H1 (cell line): ENCODE measurements at regions not wholly inside any gene's neighbourhood (a gene's known extent, or its start where the extent isn't known, plus 50 kb on each side); places are given as distances from the start of the nearest gene placed in this dataset.
A peak's percentile ranks its signal among the peaks of the same experiment; 100 is the strongest.

Source experiments
- CTCF ChIA-PET: fragments of 300-600 bp; sonication (Branson Sonifier 250); formaldehyde crosslinking; loops from one replicate; lab custom pipeline; 2021; ENCODE audit not compliant: partially characterized antibody; lab: Charles Lee
- POLR2A ChIA-PET: fragments of 300-600 bp; sonication (Branson Sonifier 250); formaldehyde crosslinking; loops from one replicate; lab custom pipeline; 2021; ENCODE audit warnings: inconsistent platforms; ENCODE audit not compliant: partially characterized antibody; lab: Charles Lee
- DNase-seq, 2 experiments: peaks; one replicate each; pipeline versions ENCODE4 v3.0.0 to v3.0.0-alpha.2; 2010 to 2022; ENCODE audit warnings: low spot score in 2 of 2, low read depth in 1 of 2, mixed read lengths in 1 of 2
- FAIRE-seq: peaks from 2 replicates; lab custom pipeline; 2011; peaks lifted over from hg19 to GRCh38; lab: Jason Lieb, UNC
- H2AFZ ChIP-seq: 2 replicates; pipeline ENCODE4 v1.8.1; 2012; ENCODE audit warnings: low read length, inconsistent platforms
- H2AK5ac ChIP-seq: 2 replicates; pipeline ENCODE4 v1.6.1; 2013; ENCODE audit warnings: low read depth, low read length
- H2BK120ac ChIP-seq: replicated peaks from 2 replicates; pipeline ENCODE3; 2013; ENCODE audit warnings: low read depth, low read length, inconsistent platforms
- H2BK12ac ChIP-seq: 2 replicates; pipeline ENCODE4 v1.6.1; 2013; ENCODE audit warnings: low read depth, low read length
- H2BK15ac ChIP-seq: 2 replicates; pipeline ENCODE4 v1.6.1; 2013; ENCODE audit warnings: low read length
- H2BK20ac ChIP-seq: 2 replicates; pipeline ENCODE4 v1.6.1; 2013; ENCODE audit warnings: low read length
- H2BK5ac ChIP-seq: 2 replicates; pipeline ENCODE4 v1.6.1; 2013; ENCODE audit warnings: low read depth, low read length
- H3K14ac ChIP-seq: 2 replicates; pipeline ENCODE4 v1.6.1; 2013; ENCODE audit warnings: inconsistent platforms; ENCODE audit not compliant: insufficient read length
- H3K18ac ChIP-seq: 2 replicates; pipeline ENCODE4 v1.6.1; 2013; ENCODE audit warnings: low read length; ENCODE audit errors: extremely low read depth
- H3K23ac ChIP-seq: 2 replicates; pipeline ENCODE4 v1.6.1; 2013; ENCODE audit warnings: inconsistent platforms; ENCODE audit not compliant: insufficient read length
- H3K23me2 ChIP-seq: 2 replicates; pipeline ENCODE4 v1.6.1; 2013; ENCODE audit warnings: low read depth, low read length
- H3K27ac ChIP-seq: 2 replicates; pipeline ENCODE4 v1.6.1; 2011; ENCODE audit warnings: low read depth, low read length, inconsistent platforms
- H3K27me3 ChIP-seq, 4 experiments: replicated peaks in 1 of 4; 1 replicate in 1 of 4; 2 replicates in 3 of 4; pipeline versions ENCODE4 v1.6.1 to v1.8.1; 2011 to 2013; ENCODE audit warnings: low read length in 3 of 4, mild to moderate bottlenecking in 3 of 4, inconsistent platforms in 2 of 4, mixed read lengths in 2 of 4, moderate library complexity in 1 of 4; ENCODE audit not compliant: control insufficient read depth in 3 of 4, insufficient read depth in 3 of 4; ENCODE audit errors: extremely low read depth in 1 of 4
- H3K36me3 ChIP-seq, 4 experiments: 2 replicates each; pipeline versions ENCODE4 v1.6.1 to v1.8.1; 2011 to 2013; ENCODE audit warnings: mild to moderate bottlenecking in 4 of 4, low read length in 3 of 4, moderate library complexity in 2 of 4, control low read depth in 1 of 4, inconsistent platforms in 1 of 4; ENCODE audit not compliant: insufficient read depth in 4 of 4, control insufficient read depth in 2 of 4
- H3K4ac ChIP-seq: replicated peaks from 2 replicates; pipeline ENCODE3; 2013; ENCODE audit warnings: low read length, low read depth, mixed read lengths, inconsistent platforms; ENCODE audit not compliant: insufficient read length
- H3K4me1 ChIP-seq, 4 experiments: replicated peaks in 1 of 4; 1 replicate in 1 of 4; 2 replicates in 3 of 4; pipeline versions ENCODE4 v1.6.1 to v1.8.1; 2011 to 2013; ENCODE audit warnings: low read length in 3 of 4, inconsistent platforms in 2 of 4, mixed read lengths in 1 of 4; ENCODE audit not compliant: insufficient read depth in 4 of 4, control insufficient read depth in 3 of 4
- H3K4me2 ChIP-seq, 2 experiments: 2 replicates each; pipeline versions ENCODE4 v1.6.1 to v1.8.1; 2011 to 2013; ENCODE audit warnings: low read depth in 2 of 2, low read length in 2 of 2, control low read depth in 1 of 2, inconsistent platforms in 1 of 2, mild to moderate bottlenecking in 1 of 2; ENCODE audit not compliant: insufficient read depth in 1 of 2
- H3K4me3 ChIP-seq, 4 experiments: fragments of 200-600, 300-600 bp in 1 of 4; sonication (generic), shearing (Covaris generic), sonication (Bioruptor Twin) in 1 of 4; 2 replicates each; pipeline versions ENCODE4 v1.5.1 to v1.8.1; 2011 to 2016; ENCODE audit warnings: low read length in 4 of 4, low read depth in 3 of 4, control low read depth in 2 of 4, inconsistent platforms in 2 of 4, mild to moderate bottlenecking in 2 of 4, mixed read lengths in 1 of 4, moderate library complexity in 1 of 4; ENCODE audit not compliant: insufficient read depth in 2 of 4; ENCODE audit errors: extremely low read depth in 1 of 4
- H3K56ac ChIP-seq: replicated peaks from 2 replicates; pipeline ENCODE3; 2013; ENCODE audit warnings: low read depth, mild to moderate bottlenecking, mixed read lengths, low read length, inconsistent platforms; ENCODE audit not compliant: insufficient read length
- H3K79me1 ChIP-seq: 2 replicates; pipeline ENCODE4 v1.6.1; 2013; ENCODE audit warnings: low read depth, low read length, control low read depth
- H3K79me2 ChIP-seq, 2 experiments: 2 replicates each; pipeline versions ENCODE4 v1.6.1 to v1.8.1; 2012 to 2013; ENCODE audit warnings: low read length in 2 of 2, mild to moderate bottlenecking in 2 of 2, inconsistent platforms in 1 of 2; ENCODE audit not compliant: insufficient read depth in 2 of 2, control insufficient read depth in 1 of 2
- H3K9ac ChIP-seq, 4 experiments: replicated peaks in 1 of 4; 1 replicate in 1 of 4; 2 replicates in 3 of 4; pipeline versions ENCODE4 v1.6.1 to v1.8.1; 2011 to 2013; ENCODE audit warnings: low read depth in 3 of 4, low read length in 3 of 4, control low read depth in 2 of 4, mild to moderate bottlenecking in 2 of 4, moderate library complexity in 2 of 4, inconsistent platforms in 1 of 4; ENCODE audit errors: extremely low read depth in 1 of 4
- H3K9me3 ChIP-seq, 2 experiments: 2 replicates each; pipeline versions ENCODE4 v1.6.1 to v1.8.1; 2012 to 2013; ENCODE audit warnings: mild to moderate bottlenecking in 2 of 2, moderate library complexity in 2 of 2, control low read depth in 1 of 2, inconsistent platforms in 1 of 2, low read depth in 1 of 2, low read length in 1 of 2, mixed read lengths in 1 of 2; ENCODE audit not compliant: insufficient read depth in 2 of 2
- H4K20me1 ChIP-seq, 2 experiments: replicated peaks in 1 of 2; 2 replicates each; pipeline versions ENCODE3 to v1.8.1; 2011 to 2013; ENCODE audit warnings: inconsistent platforms in 2 of 2, low read length in 2 of 2, mild to moderate bottlenecking in 1 of 2; ENCODE audit not compliant: insufficient read depth in 2 of 2, control insufficient read depth in 1 of 2
- H4K5ac ChIP-seq: 2 replicates; pipeline ENCODE4 v1.6.1; 2013; ENCODE audit warnings: low read length, low read depth, mixed read lengths, inconsistent platforms; ENCODE audit not compliant: insufficient read length
- H4K8ac ChIP-seq: 2 replicates; pipeline ENCODE4 v1.8.0; 2013; ENCODE audit warnings: mild to moderate bottlenecking, moderate library complexity, low read length, inconsistent platforms; ENCODE audit not compliant: insufficient read depth; ENCODE audit errors: extremely low read depth
- H4K91ac ChIP-seq: replicated peaks from 2 replicates; pipeline ENCODE3; 2013; ENCODE audit warnings: low read length, mixed read lengths, inconsistent platforms; ENCODE audit not compliant: insufficient read length
- BRCA1 ChIP-seq: IDR thresholded peaks from 2 replicates; pipeline ENCODE4 v1.6.1; 2012; ENCODE audit warnings: low read depth, low read length, improper control_type of control experiment
- CBX8 ChIP-seq: fragments of 300-800, 300-1000 bp; sonication (generic); IDR thresholded peaks from 2 replicates; pipeline ENCODE4 v1.7.1; 2016; ENCODE audit warnings: low read depth, low read length, borderline replicate concordance
- CREB1 ChIP-seq: IDR thresholded peaks from 2 replicates; pipeline ENCODE4 v1.6.1; 2012; ENCODE audit warnings: inconsistent platforms
- HDAC2 ChIP-seq, 2 experiments: fragments of 300-600 bp in 1 of 2; sonication (generic) in 1 of 2; IDR thresholded peaks; 2 replicates each; pipeline ENCODE4 v1.6.1; 2011 to 2012; ENCODE audit warnings: low read depth in 2 of 2, low read length in 2 of 2, mild to moderate bottlenecking in 2 of 2, moderate library complexity in 2 of 2, borderline replicate concordance in 1 of 2, inconsistent platforms in 1 of 2
- KDM4A ChIP-seq: IDR thresholded peaks from one replicate; pipeline ENCODE4 v1.7.1; 2012; ENCODE audit warnings: low read depth, mild to moderate bottlenecking, moderate library complexity, low read length, inconsistent platforms; ENCODE audit not compliant: severe bottlenecking
- POLR2AphosphoS5 ChIP-seq: IDR thresholded peaks from 2 replicates; pipeline ENCODE4 v1.6.1; 2011; ENCODE audit warnings: low read depth, low read length
- YY1 ChIP-seq: IDR thresholded peaks from 2 replicates; pipeline ENCODE4 v1.6.1; 2011; ENCODE audit warnings: low read depth, mild to moderate bottlenecking, low read length
- ZNF274 ChIP-seq: IDR thresholded peaks from 2 replicates; pipeline ENCODE4 v1.7.0; 2012; ENCODE audit warnings: low read length, borderline replicate concordance; ENCODE audit errors: extremely low read depth
- WGBS, 2 experiments: shearing (Covaris generic) in 1 of 2; methylation state at CpG; one replicate each; pipeline versions ENCODE4 v1.1.6 to v1.1.7; 2013 to 2015; ENCODE audit warnings: low lambda C conversion rate in 2 of 2, mixed read lengths in 2 of 2, inconsistent platforms in 1 of 2, low coverage in 1 of 2, missing lambda C conversion rate in 1 of 2; ENCODE audit not compliant: insufficient replicate concordance in 2 of 2, insufficient coverage in 1 of 2, insufficient read length in 1 of 2; ENCODE audit errors: extremely low coverage in 1 of 2, missing lambda C conversion rate in 1 of 2; 5-methylcytosine and 5-hydroxymethylcytosine counted together

- Histone ChIP-seq H3K4ac (no peak overlapping the region), H3K9me3 (peaks cover 0 to 8% of the 10 kb centered on the region in 2 experiments; a peak in 1 of 4 replicates), H3K27ac (no peak overlapping the region), H3K4me2 (peak overlapping the region; percentile 53 to 71), H3K36me3 (no peaks in the 10 kb centered on the region), H3K23ac (no peak overlapping the region), H2AFZ (no peak overlapping the region), H3K9ac (no peak overlapping the region), H3K18ac (peak overlapping the region; percentile 9), H2BK12ac (peak overlapping the region; percentile 68; the same call in 1 of the 2 replicates), H4K20me1 (peaks cover 14 to 30% of the 10 kb centered on the region in 2 experiments), H3K79me2 (no peaks in the 10 kb centered on the region), H3K23me2 (no peaks in the 10 kb centered on the region; the same call in 1 of the 2 replicates), H3K4me3 (peak overlapping the region in 3 of 4 experiments; percentile 28 to 52 (median 45); a peak in 3 of 8 replicates), H3K14ac (no peak overlapping the region), H3K56ac (no peak overlapping the region), H2BK5ac (peak overlapping the region; percentile 52; the same call in 1 of the 2 replicates), H3K27me3 (peaks cover 27 to 53% (median 46%) of the 10 kb centered on the region in 4 experiments), H3K79me1 (no peaks in the 10 kb centered on the region; the same call in 1 of the 2 replicates), H2BK15ac (peak overlapping the region; percentile 72; the same call in 1 of the 2 replicates), H3K4me1 (peaks cover 0 to 30% (median 20%) of the 10 kb centered on the region in 4 experiments; a peak in 6 of 7 replicates), H2AK5ac (no peak overlapping the region; the same call in 1 of the 2 replicates), H2BK120ac (no peak overlapping the region), H4K91ac (peak overlapping the region; percentile 68), H4K8ac (no peak overlapping the region; the same call in 1 of the 2 replicates), H4K5ac (no peak overlapping the region), H2BK20ac (0 out of 2 replicates have a peak overlapping the region, but pooled peaks have one; percentile 32)
- no peak for TF ChIP-seq HDAC2 (IDR thresholded peaks at IDR 0.05; ENCODE audit: borderline replicate concordance in 1 of 2, low read depth in 2 of 2, low read length in 2 of 2)
- TF ChIP-seq KDM4A = no peak
- TF ChIP-seq YY1 = no peak
- TF ChIP-seq CBX8 = no peak
- no peak for TF ChIP-seq ZNF274
- no peak for TF ChIP-seq POLR2AphosphoS5
- TF ChIP-seq CREB1 = no peak
- no peak for TF ChIP-seq BRCA1
- CTCF ChIA-PET = interaction anchor here (0.8 to 3.7 kb wide), 10 partner anchors 9 to 143 kb away, joined by 3 to 19 read pairs (median 6); no protein-coding TSS in a partner anchor
- FAIRE-seq = no peak
- 75% methylated on average over 23 of the region's 24 CpGs; no CpG with 5 or more reads in 1 of the 2 experiments for WGBS, 2 experiments
- POLR2A ChIA-PET = interaction anchor here (1.0 kb wide), 1 partner anchor 9 kb away, joined by 4 read pairs; no protein-coding TSS in a partner anchor
- DNase-seq = no peak
Measured at GRCh38 chr16:85335584-85336491, 223.6 kb upstream of the CIBAR2 start.
